Activated CD8-positive, alpha-beta memory T cell treated with anti-CD3 and anti-CD28 coated beads, Interleukin-2, amount 50 U/mL, for 24 hours (primary cell): ENCODE measurements at regions not wholly inside any gene's neighbourhood (a gene's known extent, or its start where the extent isn't known, plus 50 kb on each side); places are given as distances from the start of the nearest gene placed in this dataset.
"Not testable (repeated sequence)": the region's sequence is repeated elsewhere in the genome, so short reads cannot be mapped to it uniquely, and the experiment has no call there.

Source experiments
- DNase-seq: peaks from one replicate; pipeline ENCODE4 v3.0.0-alpha.2; 2020; ENCODE audit errors: extremely low read depth

- no peak for DNase-seq
Measured at GRCh38 chr16:26717826-26718225, 348.9 kb upstream of the C16orf82 start.

GRCh38 chr16:26721290-26721689 is 345.4 kb upstream of the C16orf82 start:
- DNase-seq, result no peak

- DNase-seq, result not testable (repeated sequence)
Measured at GRCh38 chr16:26721957-26722356, 344.8 kb upstream of the C16orf82 start.

GRCh38 chr16:26724189-26724588 is 342.5 kb upstream of the C16orf82 start:
- DNase-seq, result no peak

GRCh38 chr16:26727848-26728247 is 338.9 kb upstream of the C16orf82 start:
- no peak for DNase-seq

GRCh38 chr16:26729951-26730541 is 336.7 kb upstream of the C16orf82 start:
- no peak for DNase-seq

- DNase-seq, result no peak
Measured at GRCh38 chr16:26731729-26732128, 335.0 kb upstream of the C16orf82 start.

GRCh38 chr16:26733710-26734109 is 333.0 kb upstream of the C16orf82 start:
- no peak for DNase-seq

- DNase-seq, result no peak
Measured at GRCh38 chr16:26735521-26735920, 331.2 kb upstream of the C16orf82 start.

- no peak for DNase-seq
Measured at GRCh38 chr16:26736084-26736483, 330.6 kb upstream of the C16orf82 start.

- no peak for DNase-seq
Measured at GRCh38 chr16:26740771-26741170, 326.0 kb upstream of the C16orf82 start.

GRCh38 chr16:26742040-26742439 is 324.7 kb upstream of the C16orf82 start:
- DNase-seq, result no peak

- no peak for DNase-seq
Measured at GRCh38 chr16:26744430-26744829, 322.3 kb upstream of the C16orf82 start.

GRCh38 chr16:26747760-26748159 is 319.0 kb upstream of the C16orf82 start:
- no peak for DNase-seq

GRCh38 chr16:26749072-26749471 is 317.7 kb upstream of the C16orf82 start:
- no peak for DNase-seq

GRCh38 chr16:26752166-26752565 is 314.6 kb upstream of the C16orf82 start:
- no peak for DNase-seq

- DNase-seq, result no peak
Measured at GRCh38 chr16:26756633-26757032, 310.1 kb upstream of the C16orf82 start.

GRCh38 chr16:26762594-26762993 is 304.1 kb upstream of the C16orf82 start:
- DNase-seq, result no peak

- DNase-seq, result no peak
Measured at GRCh38 chr16:26765087-26765486, 301.6 kb upstream of the C16orf82 start.

- no peak for DNase-seq
Measured at GRCh38 chr16:26768385-26769010, 298.2 kb upstream of the C16orf82 start.

- DNase-seq, result no peak
Measured at GRCh38 chr16:26770547-26770946, 296.2 kb upstream of the C16orf82 start.

- no peak for DNase-seq
Measured at GRCh38 chr16:26772503-26772902, 294.2 kb upstream of the C16orf82 start.

- no peak for DNase-seq
Measured at GRCh38 chr16:26777821-26778220, 288.9 kb upstream of the C16orf82 start.

- no peak for DNase-seq
Measured at GRCh38 chr16:26787924-26788323, 278.8 kb upstream of the C16orf82 start.
